A549 (cell line): ENCODE measurements at regions not wholly inside any gene's neighbourhood (a gene's known extent, or its start where the extent isn't known, plus 50 kb on each side); places are given as distances from the start of the nearest gene placed in this dataset.

Experiments
- ATAC-seq, 2 experiments: fragments of 200-7000 bp in 1 of 2; fragments of >200 bp in 1 of 2; cut with Nextera tagmentation in 1 of 2; cut with Tn5 transposase in 1 of 2; 3 replicates each; pipeline versions ENCODE4 v1.8.0 to v1.9.1; 2018 to 2020; ENCODE audit warnings: mild to moderate bottlenecking in 1 of 2, moderate library complexity in 1 of 2
- CTCF ChIA-PET: fragments of 300-600 bp; sonication (Branson Sonifier 250); formaldehyde crosslinking; extraction: SDS; loops from one replicate; lab custom pipeline; 2021; ENCODE audit warnings: antibody characterized with exemption, inconsistent platforms; lab: Yijun Ruan, JAX
- POLR2A ChIA-PET: fragments of 350-600 bp; formaldehyde crosslinking; extraction: SDS; loops from one replicate; lab custom pipeline; 2021; ENCODE audit warnings: antibody characterized with exemption, inconsistent platforms; lab: Yijun Ruan, JAX
- DNase-seq, 2 experiments: peaks; one replicate each; pipeline versions ENCODE4 v3.0.0 to v3.0.0-alpha.2; 2011 to 2016; ENCODE audit warnings: low read depth in 1 of 2, low spot score in 1 of 2
- FAIRE-seq: peaks from 2 replicates; lab custom pipeline; 2011; peaks lifted over from hg19 to GRCh38; lab: Jason Lieb, UNC
- H3K27ac ChIP-seq, 2 experiments: fragments of >200 bp; sonication (Bioruptor Twin); formaldehyde crosslinking; 3 replicates each; pipeline ENCODE4 v1.5.1; 2016 to 2017
- H3K4me1 ChIP-seq: fragments of >200 bp; sonication (Bioruptor Twin); formaldehyde crosslinking; 3 replicates; pipeline ENCODE4 v1.6.1; 2016
- H3K4me2 ChIP-seq: fragments of >200 bp; sonication (Bioruptor Twin); formaldehyde crosslinking; 3 replicates; pipeline ENCODE4 v1.6.1; 2016
- H3K4me3 ChIP-seq: fragments of >200 bp; sonication (Bioruptor Twin); formaldehyde crosslinking; 3 replicates; pipeline ENCODE4 v1.5.1; 2016
- H3K9me3 ChIP-seq: fragments of >200 bp; sonication (Bioruptor Twin); formaldehyde crosslinking; 3 replicates; pipeline ENCODE4 v1.6.1; 2016
- CBX2 ChIP-seq: fragments of 200-600 bp; sonication (generic); IDR thresholded peaks from 2 replicates; pipeline ENCODE4 v1.6.1; 2016; ENCODE audit warnings: low read depth, mild to moderate bottlenecking, borderline replicate concordance
- CBX8 ChIP-seq: fragments of 200-600 bp; sonication (generic); IDR thresholded peaks from 2 replicates; pipeline ENCODE4 v1.6.1; 2016
- CHD4 ChIP-seq: fragments of 200-600 bp; sonication (generic); IDR thresholded peaks from 2 replicates; pipeline ENCODE4 v1.6.1; 2016; ENCODE audit warnings: antibody characterized with exemption, mild to moderate bottlenecking, borderline replicate concordance
- CTCF ChIP-seq: fragments of >200 bp; sonication (Bioruptor Twin); formaldehyde crosslinking; IDR thresholded peaks from 3 replicates; pipeline ENCODE4 v1.5.1; 2016
- E2F6 ChIP-seq: IDR thresholded peaks from 2 replicates; pipeline ENCODE4 v1.6.1; 2012; ENCODE audit warnings: low read depth, borderline replicate concordance
- EHMT2 ChIP-seq: fragments of 200-600 bp; sonication (generic); IDR thresholded peaks from 2 replicates; pipeline ENCODE4 v1.6.1; 2016; ENCODE audit warnings: antibody characterized with exemption, low read depth, mild to moderate bottlenecking, moderate library complexity
- EP300 ChIP-seq, 2 experiments: fragments of >200 bp; sonication (Bioruptor Twin); formaldehyde crosslinking; IDR thresholded peaks; 2 replicates in 1 of 2; 3 replicates in 1 of 2; pipeline ENCODE4 v1.6.1; 2016 to 2017
- FOSB ChIP-seq: fragments of 250-450 bp; sonication (Bioruptor Pico); IDR thresholded peaks from 2 replicates; pipeline ENCODE4 v1.5.0; 2020; ENCODE audit warnings: mild to moderate bottlenecking, moderate library complexity
- HDAC2 ChIP-seq: fragments of 200-600 bp; sonication (generic); IDR thresholded peaks from 2 replicates; pipeline ENCODE4 v1.6.1; 2016
- HEYL ChIP-seq: fragments of 250-450 bp; sonication (Bioruptor Pico); IDR thresholded peaks from 2 replicates; pipeline ENCODE4 v1.8.0; 2021; ENCODE audit warnings: mild to moderate bottlenecking, moderate library complexity
- HOXA7 ChIP-seq: fragments of 250-450 bp; sonication (Bioruptor Pico); IDR thresholded peaks from 2 replicates; pipeline ENCODE4 v1.5.0; 2020; ENCODE audit warnings: mild to moderate bottlenecking, moderate library complexity
- HOXB13 ChIP-seq: fragments of 250-450 bp; sonication (Bioruptor Pico); IDR thresholded peaks from 2 replicates; pipeline ENCODE4 v1.5.0; 2020; ENCODE audit warnings: low read depth, mild to moderate bottlenecking, moderate library complexity
- HOXB5 ChIP-seq: fragments of 250-450 bp; sonication (Bioruptor Pico); IDR thresholded peaks from 2 replicates; pipeline ENCODE4 v1.5.0; 2020; ENCODE audit warnings: mild to moderate bottlenecking, moderate library complexity
- KDM1A ChIP-seq: fragments of 200-600 bp; sonication (generic); IDR thresholded peaks from 2 replicates; pipeline ENCODE4 v1.6.1; 2016; ENCODE audit warnings: low read depth, mild to moderate bottlenecking
- MYC ChIP-seq: IDR thresholded peaks from 2 replicates; pipeline ENCODE4 v1.6.1; 2012; ENCODE audit warnings: mild to moderate bottlenecking, inconsistent platforms, low read length, improper control_type of control experiment, borderline replicate concordance
- RAD21 ChIP-seq, 2 experiments: fragments of >200 bp in 1 of 2; sonication (Bioruptor Twin) in 1 of 2; formaldehyde crosslinking in 1 of 2; IDR thresholded peaks in 1 of 2; conservative IDR thresholded peaks in 1 of 2; 2 replicates in 1 of 2; 3 replicates in 1 of 2; pipeline ENCODE4 v1.6.1; 2012 to 2018; ENCODE audit warnings: inconsistent platforms in 1 of 2
- RARB ChIP-seq: fragments of 250-450 bp; sonication (Bioruptor Pico); IDR thresholded peaks from 2 replicates; pipeline ENCODE4 v1.8.0; 2021; ENCODE audit warnings: mild to moderate bottlenecking, moderate library complexity
- RCOR1 ChIP-seq: fragments of 150-350 bp; IDR thresholded peaks from 2 replicates; pipeline ENCODE4 v1.6.1; 2014; ENCODE audit warnings: antibody characterized with exemption, low read length, low read depth
- RFX5 ChIP-seq: fragments of 450-650 bp; IDR thresholded peaks from 2 replicates; pipeline ENCODE4 v1.7.1; 2014; ENCODE audit warnings: antibody characterized with exemption, mild to moderate bottlenecking, moderate library complexity
- RNF2 ChIP-seq: fragments of 200-600 bp; sonication (generic); IDR thresholded peaks from 2 replicates; pipeline ENCODE4 v1.6.1; 2016; ENCODE audit warnings: low read depth, mild to moderate bottlenecking, antibody characterized with exemption, moderate library complexity, borderline replicate concordance
- SREBF2 ChIP-seq: fragments of 450-650 bp; IDR thresholded peaks from 2 replicates; pipeline ENCODE4 v1.6.1; 2014; ENCODE audit warnings: mild to moderate bottlenecking, moderate library complexity
- TFCP2L1 ChIP-seq: fragments of 250-450 bp; sonication (Bioruptor Pico); IDR thresholded peaks from 2 replicates; pipeline ENCODE4 v1.5.0; 2021; ENCODE audit warnings: mild to moderate bottlenecking
- TP53 ChIP-seq: fragments of 250-450 bp; sonication (Bioruptor Pico); IDR thresholded peaks from 2 replicates; pipeline ENCODE4 v1.5.0; 2021; ENCODE audit warnings: mild to moderate bottlenecking, moderate library complexity
- ZC3H11A ChIP-seq: fragments of 450-650 bp; IDR thresholded peaks from 2 replicates; pipeline ENCODE4 v1.6.1; 2014; ENCODE audit warnings: antibody characterized with exemption, mild to moderate bottlenecking
- WGBS: methylation state at CpG from one replicate; pipeline ENCODE4 v1.1.6; 2017; ENCODE audit errors: missing lambda C conversion rate; 5-methylcytosine and 5-hydroxymethylcytosine counted together

GRCh38 chr3:106825962-106826605 lies 551.2 kb upstream of the CCDC54 start:
- ATAC-seq (no peak), FAIRE-seq (no peak), DNase-seq (no peak)
- no peak for TF ChIP-seq CTCF
- TF ChIP-seq HEYL (CRISPR knock-in tag) = no peak
- TF ChIP-seq RNF2 = no peak
- no peak for TF ChIP-seq RCOR1
- no peak for TF ChIP-seq HOXB13 (CRISPR knock-in tag)
- no peak for TF ChIP-seq EHMT2
- TF ChIP-seq TFCP2L1 (CRISPR knock-in tag) = no peak
- 68% methylated on average over 4 of the region's 4 CpGs for WGBS
- Histone ChIP-seq H3K4me2 (no peak overlapping the region), H3K4me1 (no peaks in the 10 kb centered on the region), H3K27ac (no peak overlapping the region), H3K9me3 (no peaks in the 10 kb centered on the region), H3K4me3 (no peak overlapping the region)
- ChIA-PET POLR2A (no interaction called here), CTCF (interaction anchor here (1.5 to 1.8 kb wide), 3 partner anchors 9 to 238 kb away, joined by 4 to 5 read pairs (median 5); no protein-coding TSS in a partner anchor)

- ATAC-seq = no peak
- H3K4me3 ChIP-seq = no peak overlapping the region
- no peak for TF ChIP-seq TP53 (CRISPR knock-in tag)
- no peak for TF ChIP-seq CBX2
- no peak for TF ChIP-seq SREBF2
- TF ChIP-seq RAD21 (conservative IDR thresholded peaks at IDR 0.05 in 1 of 2, IDR thresholded peaks at IDR 0.05 in 1 of 2) = no peak
- no peak for TF ChIP-seq EP300 (IDR thresholded peaks at IDR 0.05)
- no peak for TF ChIP-seq E2F6
- no peak for TF ChIP-seq KDM1A
- no peak for TF ChIP-seq CHD4
- no peak for TF ChIP-seq CBX8
- TF ChIP-seq HOXA7 (CRISPR knock-in tag) = no peak
- TF ChIP-seq HDAC2 = no peak
- no peak for TF ChIP-seq HOXB13 (CRISPR knock-in tag)
- TF ChIP-seq HOXB5 (CRISPR knock-in tag) = no peak
- no peak for TF ChIP-seq FOSB (CRISPR knock-in tag)
- TF ChIP-seq CTCF = no peak
- no peak for TF ChIP-seq RARB
- TF ChIP-seq ZC3H11A = no peak
- TF ChIP-seq MYC = no peak
- TF ChIP-seq RFX5 = no peak
- TF ChIP-seq, all 56 proteins: peak for 0
- POLR2A ChIA-PET = no interaction called here
- Histone ChIP-seq H3K4me1 (no peaks in the 10 kb centered on the region), H3K27ac (no peak overlapping the region), H3K9me3 (no peaks in the 10 kb centered on the region; the same call in 2 of the 3 replicates), H3K4me2 (no peak overlapping the region)
- WGBS = 53% methylated on average over 4 of the region's 4 CpGs
- DNase-seq = no peak
- FAIRE-seq = no peak
- CTCF ChIA-PET = interaction anchor here (1.5 to 1.8 kb wide), 3 partner anchors 10 to 237 kb away, joined by 4 to 5 read pairs (median 5); no protein-coding TSS in a partner anchor
These were observed 550.4 kb upstream of the CCDC54 start for GRCh38 chr3:106826791-106827311.
